Adrenal gland (tissue), 9 donors: ENCODE measurements at regions not wholly inside any gene's neighbourhood (a gene's known extent, or its start where the extent isn't known, plus 50 kb on each side); places are given as distances from the start of the nearest gene placed in this dataset.

Experiments
- DNase-seq, 7 donors: peaks; one replicate each; pipeline ENCODE4 v3.0.0-alpha.2; 2019 to 2020
- H3K27ac ChIP-seq, 5 donors: fragments of 200-600 bp; sonication (generic) in 4 of 5; 1 replicate in 3 of 5; 2 replicates in 2 of 5; pipeline versions ENCODE4 v1.5.1 to v1.8.0; 2016 to 2020; ENCODE audit warnings: mild to moderate bottlenecking in 1 of 5
- H3K27me3 ChIP-seq: fragments of 200-600 bp; 2 replicates; pipeline ENCODE4 v1.8.0; 2021
- H3K36me3 ChIP-seq, 2 donors: fragments of 200-600 bp; replicated peaks in 1 of 2; 1 replicate in 1 of 2; 2 replicates in 1 of 2; pipeline versions ENCODE4 v1.5.1 to v1.8.0; 2018 to 2022
- H3K4me1 ChIP-seq, 2 donors: fragments of 200-600 bp; replicated peaks in 1 of 2; 1 replicate in 1 of 2; 2 replicates in 1 of 2; pipeline versions ENCODE4 v1.5.1 to v1.8.0; 2018 to 2021
- H3K4me3 ChIP-seq, 4 donors: fragments of 200-600 bp; sonication (generic) in 3 of 4; one replicate each; pipeline ENCODE4 v1.5.1; 2016 to 2018
- H3K9me3 ChIP-seq, 3 donors: fragments of 200-600 bp; sonication (generic) in 1 of 3; replicated peaks in 1 of 3; 1 replicate in 2 of 3; 2 replicates in 1 of 3; pipeline versions ENCODE4 v1.5.1 to v1.8.0; 2016 to 2021
- CTCF ChIP-seq, 6 experiments: fragments of 450-650 bp in 4 of 6; fragments of 200-600 bp in 2 of 6; sonication (generic) in 1 of 6; IDR thresholded peaks; 1 replicate in 5 of 6; 2 replicates in 1 of 6; pipeline versions ENCODE4 v1.5.1 to v1.8.0; 2016 to 2021; ENCODE audit warnings: antibody characterized with exemption in 6 of 6, mild to moderate bottlenecking in 2 of 6, moderate library complexity in 1 of 6
- POLR2A ChIP-seq, 2 donors: fragments of 450-650 bp; IDR thresholded peaks; one replicate each; pipeline ENCODE4 v1.6.1; 2017; ENCODE audit warnings: antibody characterized with exemption in 2 of 2, mild to moderate bottlenecking in 2 of 2, moderate library complexity in 1 of 2
- WGBS, 4 donors: extraction: QIAGEN DNeasy Blood & Tissue Kit in 2 of 4; methylation state at CpG; one replicate each; pipeline versions ENCODE4 v1.1.5 to v1.1.7; 2013 to 2017; 5-methylcytosine and 5-hydroxymethylcytosine counted together
- intact Hi-C, 2 donors: fragments of 100-400 bp; cut with DNase I; formaldehyde crosslinking; loops; one replicate each; pipeline versions ENCODE4 v1.14.1 to v1.15.0; 2022 to 2023
- donor health status: healthy with polysubstance abuse.
- donor health status: Bipolar disorder and iron deficiency.
- donor health status: DM: yes; HTN: yes; CAD: no.
- donor health status: DM: no; HTN: no; CAD: no.
- donor health status: DM: no; HTN: no; CAD: no.

GRCh38 chr4:158319880-158320279 is 109.6 kb downstream of the TMEM144 start:
- no peak for DNase-seq
- intact Hi-C loops, result no loop called here
- Histone ChIP-seq H3K9me3 (no peaks in the 10 kb centered on the region), H3K4me3 (no peak overlapping the region), H3K27ac (no peak overlapping the region), H3K4me1 (no peaks in the 10 kb centered on the region), H3K27me3 (no peaks in the 10 kb centered on the region), H3K36me3 (no peaks in the 10 kb centered on the region)
- TF ChIP-seq CTCF (IDR thresholded peaks at IDR 0.05) (no peak), POLR2A (IDR thresholded peaks at IDR 0.05) (no peak)
- WGBS, 4 donors, result 84 to 89% (median 85%) methylated on average over 7 of the region's 7 CpGs

- no peaks in the 10 kb centered on the region for H3K36me3 ChIP-seq
- no peak overlapping the region for H3K27ac ChIP-seq
- H3K9me3 ChIP-seq, result no peaks in the 10 kb centered on the region
- WGBS, 4 donors, result 65 to 82% (median 74%) methylated on average over 1 of the region's 1 CpG
- H3K27me3 ChIP-seq, result no peaks in the 10 kb centered on the region
- no peak for TF ChIP-seq POLR2A (IDR thresholded peaks at IDR 0.05)
- no peak for TF ChIP-seq CTCF (IDR thresholded peaks at IDR 0.05)
- no peak for DNase-seq
- H3K4me1 ChIP-seq, result no peaks in the 10 kb centered on the region
- intact Hi-C loops, result no loop called here
- no peak overlapping the region for H3K4me3 ChIP-seq
Measured at GRCh38 chr4:158322109-158322508, 111.8 kb downstream of the TMEM144 start.

- Histone ChIP-seq H3K9me3 (no peaks in the 10 kb centered on the region), H3K27me3 (no peaks in the 10 kb centered on the region), H3K4me1 (no peaks in the 10 kb centered on the region), H3K27ac (no peak overlapping the region), H3K36me3 (no peaks in the 10 kb centered on the region), H3K4me3 (no peak overlapping the region)
- intact Hi-C loops, result no loop called here
- DNase-seq, result no peak
- 46 to 56% (median 49%) methylated on average over 5 of the region's 5 CpGs for WGBS, 4 donors
- TF ChIP-seq CTCF (IDR thresholded peaks at IDR 0.05) (no peak), POLR2A (IDR thresholded peaks at IDR 0.05) (no peak)
Measured at GRCh38 chr4:158327525-158327924, 117.2 kb downstream of the TMEM144 start.

GRCh38 chr4:158331863-158332262 is 121.6 kb downstream of the TMEM144 start:
- DNase-seq, result no peak
- Histone ChIP-seq H3K27ac (no peak overlapping the region), H3K36me3 (no peaks in the 10 kb centered on the region), H3K9me3 (no peaks in the 10 kb centered on the region), H3K27me3 (no peaks in the 10 kb centered on the region), H3K4me3 (no peak overlapping the region), H3K4me1 (no peaks in the 10 kb centered on the region)
- intact Hi-C loops, result no loop called here
- TF ChIP-seq CTCF (IDR thresholded peaks at IDR 0.05) (no peak), POLR2A (IDR thresholded peaks at IDR 0.05) (no peak)
